ENCODE measurements at regions not wholly inside any gene's neighbourhood (a gene's known extent, or its start where the extent isn't known, plus 50 kb on each side); places are given as distances from the start of the nearest gene placed in this dataset.

- TF ChIP-seq SMC3 (IDR thresholded peaks at IDR 0.05; ENCODE audit: borderline replicate concordance, low read length), result peak; percentile 50
These were observed 297.5 kb downstream of the RPAP3 start (continued) for GRCh38 chr12:47408171-47408871.

- no peak overlapping the region for H3K4me3 ChIP-seq
- ATAC-seq (no peak; the same call in 1 of the 3 replicates), DNase-seq (ENCODE audit: low read depth, low spot score) (no peak), FAIRE-seq (no peak)
- RAD21 ChIA-PET (ENCODE audit: unreplicated experiment), result interaction anchor here (1.0 to 1.3 kb wide), 4 partner anchors 98 to 375 kb away, joined by 3 to 13 read pairs (median 4); no protein-coding TSS in a partner anchor
- WGBS (ENCODE audit: insufficient coverage, insufficient replicate concordance, low lambda C conversion rate, missing lambda C conversion rate), result 67% methylated on average over 5 of the region's 5 CpGs
- POLR2A ChIA-PET, result no interaction called here
- no peak overlapping the region; the same call in 1 of the 2 replicates for H2AFZ ChIP-seq (ENCODE audit: control insufficient read depth, low read depth, low read length)
- H3K27ac ChIP-seq (ENCODE audit: control insufficient read depth, insufficient read depth), result no peak overlapping the region
- SMC1A ChIA-PET (ENCODE audit: uncharacterized antibody, unreplicated experiment), result interaction anchor here (0.9 to 1.9 kb wide), 6 partner anchors 105 to 375 kb away, joined by 3 to 10 read pairs (median 3); no protein-coding TSS in a partner anchor
- no peaks in the 10 kb centered on the region for H3K36me3 ChIP-seq (ENCODE audit: control insufficient read depth in 2 of 2, insufficient read depth in 2 of 2, low read length in 1 of 2)
- H3K9me3 ChIP-seq (replicated peaks; ENCODE audit: control insufficient read depth, insufficient read depth, low read length), result no peaks in the 10 kb centered on the region
- no peak overlapping the region for H3K4me2 ChIP-seq (ENCODE audit: control insufficient read depth, insufficient read depth)
- CTCF ChIA-PET, result interaction anchor here (0.6 to 1.4 kb wide), 6 partner anchors 14 to 409 kb away, joined by 3 to 16 read pairs (median 3); no protein-coding TSS in a partner anchor
- H3K79me2 ChIP-seq (ENCODE audit: control insufficient read depth, insufficient read depth, low read length), result no peaks in the 10 kb centered on the region
- BruUV-seq (replicated peaks), result no TSS peak
- H3K9ac ChIP-seq (ENCODE audit: control insufficient read depth, insufficient read depth, low read length), result no peak overlapping the region
- intact Hi-C loops (cut with micrococcal nuclease; ENCODE audit: unreplicated experiment), result loop anchor here (1.0 to 5.0 kb wide), 2 partner anchors 100 to 375 kb away; no protein-coding TSS in a partner anchor
- no peaks in the 10 kb centered on the region for H3K4me1 ChIP-seq (ENCODE audit: control insufficient read depth, insufficient read depth, low read length)
- H4K20me1 ChIP-seq (ENCODE audit: control insufficient read depth, insufficient read depth), result no peaks in the 10 kb centered on the region
- no peaks in the 10 kb centered on the region; a peak in 1 of 4 replicates for H3K27me3 ChIP-seq (replicated peaks in 1 of 2; ENCODE audit: control insufficient read depth in 2 of 2, insufficient read depth in 2 of 2, low read length in 1 of 2)
- in situ Hi-C loops (cut with MboI), result no loop called here
- TF ChIP-seq ZBED1 (IDR thresholded peaks at IDR 0.05; ENCODE audit: borderline replicate concordance) (no peak), RELA (IDR thresholded peaks at IDR 0.05; ENCODE audit: borderline replicate concordance, partially characterized antibody) (no peak), REST (IDR thresholded peaks at IDR 0.05; ENCODE audit: low read depth, low read length) (no peak), POLR2A (IDR thresholded peaks at IDR 0.05; ENCODE audit: low read depth, low read length) (no peak), DPF2 (IDR thresholded peaks at IDR 0.05) (no peak), ZNF622 (IDR thresholded peaks at IDR 0.05) (no peak), JUNB (IDR thresholded peaks at IDR 0.05) (no peak), BRCA1 (IDR thresholded peaks at IDR 0.05; ENCODE audit: low read depth, low read length) (no peak), GATAD2B (conservative IDR thresholded peaks at IDR 0.05; ENCODE audit: low read depth) (no peak), NFIC (IDR thresholded peaks at IDR 0.05; ENCODE audit: low read depth, low read length) (no peak), CHD1 (IDR thresholded peaks at IDR 0.05; ENCODE audit: low read depth, low read length) (no peak)
- TF ChIP-seq, protein P1, sequence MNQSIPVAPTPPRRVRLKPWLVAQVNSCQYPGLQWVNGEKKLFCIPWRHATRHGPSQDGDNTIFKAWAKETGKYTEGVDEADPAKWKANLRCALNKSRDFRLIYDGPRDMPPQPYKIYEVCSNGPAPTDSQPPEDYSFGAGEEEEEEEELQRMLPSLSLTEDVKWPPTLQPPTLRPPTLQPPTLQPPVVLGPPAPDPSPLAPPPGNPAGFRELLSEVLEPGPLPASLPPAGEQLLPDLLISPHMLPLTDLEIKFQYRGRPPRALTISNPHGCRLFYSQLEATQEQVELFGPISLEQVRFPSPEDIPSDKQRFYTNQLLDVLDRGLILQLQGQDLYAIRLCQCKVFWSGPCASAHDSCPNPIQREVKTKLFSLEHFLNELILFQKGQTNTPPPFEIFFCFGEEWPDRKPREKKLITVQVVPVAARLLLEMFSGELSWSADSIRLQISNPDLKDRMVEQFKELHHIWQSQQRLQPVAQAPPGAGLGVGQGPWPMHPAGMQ (IDR thresholded peaks at IDR 0.05; ENCODE audit: borderline replicate concordance), result no peak
- TF ChIP-seq, protein P2, sequence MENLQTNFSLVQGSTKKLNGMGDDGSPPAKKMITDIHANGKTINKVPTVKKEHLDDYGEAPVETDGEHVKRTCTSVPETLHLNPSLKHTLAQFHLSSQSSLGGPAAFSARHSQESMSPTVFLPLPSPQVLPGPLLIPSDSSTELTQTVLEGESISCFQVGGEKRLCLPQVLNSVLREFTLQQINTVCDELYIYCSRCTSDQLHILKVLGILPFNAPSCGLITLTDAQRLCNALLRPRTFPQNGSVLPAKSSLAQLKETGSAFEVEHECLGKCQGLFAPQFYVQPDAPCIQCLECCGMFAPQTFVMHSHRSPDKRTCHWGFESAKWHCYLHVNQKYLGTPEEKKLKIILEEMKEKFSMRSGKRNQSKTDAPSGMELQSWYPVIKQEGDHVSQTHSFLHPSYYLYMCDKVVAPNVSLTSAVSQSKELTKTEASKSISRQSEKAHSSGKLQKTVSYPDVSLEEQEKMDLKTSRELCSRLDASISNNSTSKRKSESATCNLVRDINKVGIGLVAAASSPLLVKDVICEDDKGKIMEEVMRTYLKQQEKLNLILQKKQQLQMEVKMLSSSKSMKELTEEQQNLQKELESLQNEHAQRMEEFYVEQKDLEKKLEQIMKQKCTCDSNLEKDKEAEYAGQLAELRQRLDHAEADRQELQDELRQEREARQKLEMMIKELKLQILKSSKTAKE (IDR thresholded peaks at IDR 0.05; ENCODE audit: low read depth, poor library complexity, severe bottlenecking), result no peak
These were observed 298.2 kb downstream of the RPAP3 start for GRCh38 chr12:47407463-47408129.

Data from GM12878 (cell line).